ENCODE measurements at regions not wholly inside any gene's neighbourhood (a gene's known extent, or its start where the extent isn't known, plus 50 kb on each side); places are given as distances from the start of the nearest gene placed in this dataset.

DNA sequence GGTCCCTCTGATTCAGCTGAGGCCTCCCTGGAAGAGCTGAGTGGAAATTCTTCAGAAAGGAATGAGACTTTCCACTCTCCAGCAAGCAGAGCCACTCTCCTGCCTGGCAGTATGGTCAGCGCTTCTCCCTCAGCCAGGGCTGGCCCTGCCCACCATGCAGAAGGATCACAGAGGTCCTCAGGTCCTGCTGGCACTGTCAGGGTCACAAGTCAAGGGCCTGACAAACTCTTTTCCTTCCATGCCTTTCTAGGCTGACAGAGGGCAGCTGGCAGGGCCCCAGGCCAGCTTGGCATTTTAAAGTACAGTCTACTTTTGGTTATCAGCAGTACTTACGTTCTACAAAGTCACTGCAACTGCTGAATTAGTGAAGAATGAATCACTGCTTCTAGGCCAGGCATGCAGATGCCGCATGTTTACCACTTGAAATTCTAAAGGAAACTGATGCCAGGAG lies 119.3 kb upstream of the FRMD4A start:
- ChIA-PET POLR2A (no interaction called here), CTCF (no interaction called here)
- no peak for TF ChIP-seq KAT7 (CRISPR knock-in tag; IDR thresholded peaks at IDR 0.05; ENCODE audit: borderline replicate concordance)
- no peak for TF ChIP-seq GABPB1 (CRISPR knock-in tag; IDR thresholded peaks at IDR 0.05)
- no peak for TF ChIP-seq TEAD4 (CRISPR knock-in tag; IDR thresholded peaks at IDR 0.05)
- no peak for TF ChIP-seq FOXK1 (CRISPR knock-in tag; IDR thresholded peaks at IDR 0.05)
- TF ChIP-seq, protein P1, sequence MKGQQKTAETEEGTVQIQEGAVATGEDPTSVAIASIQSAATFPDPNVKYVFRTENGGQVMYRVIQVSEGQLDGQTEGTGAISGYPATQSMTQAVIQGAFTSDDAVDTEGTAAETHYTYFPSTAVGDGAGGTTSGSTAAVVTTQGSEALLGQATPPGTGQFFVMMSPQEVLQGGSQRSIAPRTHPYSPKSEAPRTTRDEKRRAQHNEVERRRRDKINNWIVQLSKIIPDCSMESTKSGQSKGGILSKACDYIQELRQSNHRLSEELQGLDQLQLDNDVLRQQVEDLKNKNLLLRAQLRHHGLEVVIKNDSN (CRISPR knock-in tag; IDR thresholded peaks at IDR 0.05), result no peak
- TF ChIP-seq, protein P2, sequence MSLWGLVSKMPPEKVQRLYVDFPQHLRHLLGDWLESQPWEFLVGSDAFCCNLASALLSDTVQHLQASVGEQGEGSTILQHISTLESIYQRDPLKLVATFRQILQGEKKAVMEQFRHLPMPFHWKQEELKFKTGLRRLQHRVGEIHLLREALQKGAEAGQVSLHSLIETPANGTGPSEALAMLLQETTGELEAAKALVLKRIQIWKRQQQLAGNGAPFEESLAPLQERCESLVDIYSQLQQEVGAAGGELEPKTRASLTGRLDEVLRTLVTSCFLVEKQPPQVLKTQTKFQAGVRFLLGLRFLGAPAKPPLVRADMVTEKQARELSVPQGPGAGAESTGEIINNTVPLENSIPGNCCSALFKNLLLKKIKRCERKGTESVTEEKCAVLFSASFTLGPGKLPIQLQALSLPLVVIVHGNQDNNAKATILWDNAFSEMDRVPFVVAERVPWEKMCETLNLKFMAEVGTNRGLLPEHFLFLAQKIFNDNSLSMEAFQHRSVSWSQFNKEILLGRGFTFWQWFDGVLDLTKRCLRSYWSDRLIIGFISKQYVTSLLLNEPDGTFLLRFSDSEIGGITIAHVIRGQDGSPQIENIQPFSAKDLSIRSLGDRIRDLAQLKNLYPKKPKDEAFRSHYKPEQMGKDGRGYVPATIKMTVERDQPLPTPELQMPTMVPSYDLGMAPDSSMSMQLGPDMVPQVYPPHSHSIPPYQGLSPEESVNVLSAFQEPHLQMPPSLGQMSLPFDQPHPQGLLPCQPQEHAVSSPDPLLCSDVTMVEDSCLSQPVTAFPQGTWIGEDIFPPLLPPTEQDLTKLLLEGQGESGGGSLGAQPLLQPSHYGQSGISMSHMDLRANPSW (CRISPR knock-in tag; conservative IDR thresholded peaks at IDR 0.05; ENCODE audit: low read depth), result no peak
- TF ChIP-seq ZNF416 (CRISPR knock-in tag; IDR thresholded peaks at IDR 0.05), result no peak
- TF ChIP-seq FOXJ3 (CRISPR knock-in tag; IDR thresholded peaks at IDR 0.05; ENCODE audit: borderline replicate concordance), result no peak
- TF ChIP-seq, protein P3, sequence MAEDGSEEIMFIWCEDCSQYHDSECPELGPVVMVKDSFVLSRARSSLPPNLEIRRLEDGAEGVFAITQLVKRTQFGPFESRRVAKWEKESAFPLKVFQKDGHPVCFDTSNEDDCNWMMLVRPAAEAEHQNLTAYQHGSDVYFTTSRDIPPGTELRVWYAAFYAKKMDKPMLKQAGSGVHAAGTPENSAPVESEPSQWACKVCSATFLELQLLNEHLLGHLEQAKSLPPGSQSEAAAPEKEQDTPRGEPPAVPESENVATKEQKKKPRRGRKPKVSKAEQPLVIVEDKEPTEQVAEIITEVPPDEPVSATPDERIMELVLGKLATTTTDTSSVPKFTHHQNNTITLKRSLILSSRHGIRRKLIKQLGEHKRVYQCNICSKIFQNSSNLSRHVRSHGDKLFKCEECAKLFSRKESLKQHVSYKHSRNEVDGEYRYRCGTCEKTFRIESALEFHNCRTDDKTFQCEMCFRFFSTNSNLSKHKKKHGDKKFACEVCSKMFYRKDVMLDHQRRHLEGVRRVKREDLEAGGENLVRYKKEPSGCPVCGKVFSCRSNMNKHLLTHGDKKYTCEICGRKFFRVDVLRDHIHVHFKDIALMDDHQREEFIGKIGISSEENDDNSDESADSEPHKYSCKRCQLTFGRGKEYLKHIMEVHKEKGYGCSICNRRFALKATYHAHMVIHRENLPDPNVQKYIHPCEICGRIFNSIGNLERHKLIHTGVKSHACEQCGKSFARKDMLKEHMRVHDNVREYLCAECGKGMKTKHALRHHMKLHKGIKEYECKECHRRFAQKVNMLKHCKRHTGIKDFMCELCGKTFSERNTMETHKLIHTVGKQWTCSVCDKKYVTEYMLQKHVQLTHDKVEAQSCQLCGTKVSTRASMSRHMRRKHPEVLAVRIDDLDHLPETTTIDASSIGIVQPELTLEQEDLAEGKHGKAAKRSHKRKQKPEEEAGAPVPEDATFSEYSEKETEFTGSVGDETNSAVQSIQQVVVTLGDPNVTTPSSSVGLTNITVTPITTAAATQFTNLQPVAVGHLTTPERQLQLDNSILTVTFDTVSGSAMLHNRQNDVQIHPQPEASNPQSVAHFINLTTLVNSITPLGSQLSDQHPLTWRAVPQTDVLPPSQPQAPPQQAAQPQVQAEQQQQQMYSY (CRISPR knock-in tag; IDR thresholded peaks at IDR 0.05), result no peak
- TF ChIP-seq, protein P4, sequence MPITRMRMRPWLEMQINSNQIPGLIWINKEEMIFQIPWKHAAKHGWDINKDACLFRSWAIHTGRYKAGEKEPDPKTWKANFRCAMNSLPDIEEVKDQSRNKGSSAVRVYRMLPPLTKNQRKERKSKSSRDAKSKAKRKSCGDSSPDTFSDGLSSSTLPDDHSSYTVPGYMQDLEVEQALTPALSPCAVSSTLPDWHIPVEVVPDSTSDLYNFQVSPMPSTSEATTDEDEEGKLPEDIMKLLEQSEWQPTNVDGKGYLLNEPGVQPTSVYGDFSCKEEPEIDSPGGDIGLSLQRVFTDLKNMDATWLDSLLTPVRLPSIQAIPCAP (CRISPR knock-in tag; IDR thresholded peaks at IDR 0.05), result no peak
- TF ChIP-seq, protein P5, sequence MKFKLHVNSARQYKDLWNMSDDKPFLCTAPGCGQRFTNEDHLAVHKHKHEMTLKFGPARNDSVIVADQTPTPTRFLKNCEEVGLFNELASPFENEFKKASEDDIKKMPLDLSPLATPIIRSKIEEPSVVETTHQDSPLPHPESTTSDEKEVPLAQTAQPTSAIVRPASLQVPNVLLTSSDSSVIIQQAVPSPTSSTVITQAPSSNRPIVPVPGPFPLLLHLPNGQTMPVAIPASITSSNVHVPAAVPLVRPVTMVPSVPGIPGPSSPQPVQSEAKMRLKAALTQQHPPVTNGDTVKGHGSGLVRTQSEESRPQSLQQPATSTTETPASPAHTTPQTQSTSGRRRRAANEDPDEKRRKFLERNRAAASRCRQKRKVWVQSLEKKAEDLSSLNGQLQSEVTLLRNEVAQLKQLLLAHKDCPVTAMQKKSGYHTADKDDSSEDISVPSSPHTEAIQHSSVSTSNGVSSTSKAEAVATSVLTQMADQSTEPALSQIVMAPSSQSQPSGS (CRISPR knock-in tag; IDR thresholded peaks at IDR 0.05; ENCODE audit: borderline replicate concordance, low read depth), result no peak
- TF ChIP-seq, protein P6, sequence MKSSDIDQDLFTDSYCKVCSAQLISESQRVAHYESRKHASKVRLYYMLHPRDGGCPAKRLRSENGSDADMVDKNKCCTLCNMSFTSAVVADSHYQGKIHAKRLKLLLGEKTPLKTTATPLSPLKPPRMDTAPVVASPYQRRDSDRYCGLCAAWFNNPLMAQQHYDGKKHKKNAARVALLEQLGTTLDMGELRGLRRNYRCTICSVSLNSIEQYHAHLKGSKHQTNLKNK (CRISPR knock-in tag; IDR thresholded peaks at IDR 0.05), result no peak
- TF ChIP-seq RORB (CRISPR knock-in tag; IDR thresholded peaks at IDR 0.05), result no peak
- no peak for TF ChIP-seq PRRX2 (CRISPR knock-in tag; IDR thresholded peaks at IDR 0.05)
- TF ChIP-seq, protein P7, sequence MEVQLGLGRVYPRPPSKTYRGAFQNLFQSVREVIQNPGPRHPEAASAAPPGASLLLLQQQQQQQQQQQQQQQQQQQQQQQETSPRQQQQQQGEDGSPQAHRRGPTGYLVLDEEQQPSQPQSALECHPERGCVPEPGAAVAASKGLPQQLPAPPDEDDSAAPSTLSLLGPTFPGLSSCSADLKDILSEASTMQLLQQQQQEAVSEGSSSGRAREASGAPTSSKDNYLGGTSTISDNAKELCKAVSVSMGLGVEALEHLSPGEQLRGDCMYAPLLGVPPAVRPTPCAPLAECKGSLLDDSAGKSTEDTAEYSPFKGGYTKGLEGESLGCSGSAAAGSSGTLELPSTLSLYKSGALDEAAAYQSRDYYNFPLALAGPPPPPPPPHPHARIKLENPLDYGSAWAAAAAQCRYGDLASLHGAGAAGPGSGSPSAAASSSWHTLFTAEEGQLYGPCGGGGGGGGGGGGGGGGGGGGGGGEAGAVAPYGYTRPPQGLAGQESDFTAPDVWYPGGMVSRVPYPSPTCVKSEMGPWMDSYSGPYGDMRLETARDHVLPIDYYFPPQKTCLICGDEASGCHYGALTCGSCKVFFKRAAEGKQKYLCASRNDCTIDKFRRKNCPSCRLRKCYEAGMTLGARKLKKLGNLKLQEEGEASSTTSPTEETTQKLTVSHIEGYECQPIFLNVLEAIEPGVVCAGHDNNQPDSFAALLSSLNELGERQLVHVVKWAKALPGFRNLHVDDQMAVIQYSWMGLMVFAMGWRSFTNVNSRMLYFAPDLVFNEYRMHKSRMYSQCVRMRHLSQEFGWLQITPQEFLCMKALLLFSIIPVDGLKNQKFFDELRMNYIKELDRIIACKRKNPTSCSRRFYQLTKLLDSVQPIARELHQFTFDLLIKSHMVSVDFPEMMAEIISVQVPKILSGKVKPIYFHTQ (CRISPR knock-in tag; IDR thresholded peaks at IDR 0.05), result no peak
- peaks cover 22% of the 10 kb centered on the region for H3K9me3 Mint-ChIP-seq
- H3K4me3 Mint-ChIP-seq, result no peak overlapping the region
- peaks cover 6% of the 10 kb centered on the region for H3K4me1 Mint-ChIP-seq
- no peak for DNase-seq (ENCODE audit: low spot score)
- H3K36me3 Mint-ChIP-seq, result no peaks in the 10 kb centered on the region
- H3K27me3 Mint-ChIP-seq (ENCODE audit: low read depth), result no peaks in the 10 kb centered on the region
- ATAC-seq, result no peak
- H3K27ac Mint-ChIP-seq, result no peak overlapping the region

All from WTC11 (cell line).